ENCODE measurements at regions not wholly inside any gene's neighbourhood (a gene's known extent, or its start where the extent isn't known, plus 50 kb on each side); places are given as distances from the start of the nearest gene placed in this dataset.

GRCh38 chr13:57825066-57825465, 193.5 kb downstream of the PCDH17 start:
- Histone ChIP-seq H3K36me3 (ENCODE audit: control insufficient read depth in 4 of 4, insufficient read depth in 3 of 4, low read depth in 1 of 4, low read length in 3 of 4) (no peaks in the 10 kb centered on the region), H3K27me3 (ENCODE audit: control insufficient read depth in 4 of 4, insufficient read depth in 4 of 4, low read length in 3 of 4) (no peaks in the 10 kb centered on the region), H3K9ac (ENCODE audit: low read depth in 1 of 2, low read length in 2 of 2) (no peak overlapping the region), H3K4me1 (ENCODE audit: control insufficient read depth in 4 of 4, insufficient read depth in 4 of 4, low read length in 3 of 4) (no peaks in the 10 kb centered on the region), H3K9me3 (ENCODE audit: control insufficient read depth in 4 of 4, low read length in 3 of 4) (peaks cover 0 to 3% (median 0%) of the 10 kb centered on the region in 4 donors), H3K27ac (ENCODE audit: low read depth in 1 of 2, low read length in 2 of 2) (no peak overlapping the region), H3K4me3 (ENCODE audit: low read depth in 1 of 3, low read length in 3 of 3) (no peak overlapping the region)
- WGBS, result 92% methylated on average over 2 of the region's 2 CpGs
- DNase-seq (ENCODE audit: low spot score), result no peak
- TF ChIP-seq JUND (IDR thresholded peaks at IDR 0.05) (no peak), GABPA (IDR thresholded peaks at IDR 0.05 in 1 of 2, conservative IDR thresholded peaks at IDR 0.05 in 1 of 2) (no peak), FOXA2 (IDR thresholded peaks at IDR 0.05) (no peak), TAF1 (conservative IDR thresholded peaks at IDR 0.05) (no peak), NR2F2 (IDR thresholded peaks at IDR 0.05) (no peak), FOXA1 (IDR thresholded peaks at IDR 0.05) (no peak), ZBTB33 (IDR thresholded peaks at IDR 0.05) (no peak), EGR1 (IDR thresholded peaks at IDR 0.05; ENCODE audit: low read depth in 2 of 2) (no peak), SP1 (IDR thresholded peaks at IDR 0.05) (no peak), RXRA (IDR thresholded peaks at IDR 0.05) (no peak), ATF3 (IDR thresholded peaks at IDR 0.05) (no peak), YY1 (IDR thresholded peaks at IDR 0.05) (no peak), RAD21 (IDR thresholded peaks at IDR 0.05) (no peak), HNF4G (IDR thresholded peaks at IDR 0.05) (no peak), HNF4A (conservative IDR thresholded peaks at IDR 0.05) (no peak)
- TF ChIP-seq, protein P1, sequence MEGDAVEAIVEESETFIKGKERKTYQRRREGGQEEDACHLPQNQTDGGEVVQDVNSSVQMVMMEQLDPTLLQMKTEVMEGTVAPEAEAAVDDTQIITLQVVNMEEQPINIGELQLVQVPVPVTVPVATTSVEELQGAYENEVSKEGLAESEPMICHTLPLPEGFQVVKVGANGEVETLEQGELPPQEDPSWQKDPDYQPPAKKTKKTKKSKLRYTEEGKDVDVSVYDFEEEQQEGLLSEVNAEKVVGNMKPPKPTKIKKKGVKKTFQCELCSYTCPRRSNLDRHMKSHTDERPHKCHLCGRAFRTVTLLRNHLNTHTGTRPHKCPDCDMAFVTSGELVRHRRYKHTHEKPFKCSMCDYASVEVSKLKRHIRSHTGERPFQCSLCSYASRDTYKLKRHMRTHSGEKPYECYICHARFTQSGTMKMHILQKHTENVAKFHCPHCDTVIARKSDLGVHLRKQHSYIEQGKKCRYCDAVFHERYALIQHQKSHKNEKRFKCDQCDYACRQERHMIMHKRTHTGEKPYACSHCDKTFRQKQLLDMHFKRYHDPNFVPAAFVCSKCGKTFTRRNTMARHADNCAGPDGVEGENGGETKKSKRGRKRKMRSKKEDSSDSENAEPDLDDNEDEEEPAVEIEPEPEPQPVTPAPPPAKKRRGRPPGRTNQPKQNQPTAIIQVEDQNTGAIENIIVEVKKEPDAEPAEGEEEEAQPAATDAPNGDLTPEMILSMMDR (IDR thresholded peaks at IDR 0.05; ENCODE audit: low read depth, low read length, missing input control), result no peak
- TF ChIP-seq, protein P2, sequence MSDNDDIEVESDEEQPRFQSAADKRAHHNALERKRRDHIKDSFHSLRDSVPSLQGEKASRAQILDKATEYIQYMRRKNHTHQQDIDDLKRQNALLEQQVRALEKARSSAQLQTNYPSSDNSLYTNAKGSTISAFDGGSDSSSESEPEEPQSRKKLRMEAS (IDR thresholded peaks at IDR 0.05), result no peak
- TF ChIP-seq, protein P3, sequence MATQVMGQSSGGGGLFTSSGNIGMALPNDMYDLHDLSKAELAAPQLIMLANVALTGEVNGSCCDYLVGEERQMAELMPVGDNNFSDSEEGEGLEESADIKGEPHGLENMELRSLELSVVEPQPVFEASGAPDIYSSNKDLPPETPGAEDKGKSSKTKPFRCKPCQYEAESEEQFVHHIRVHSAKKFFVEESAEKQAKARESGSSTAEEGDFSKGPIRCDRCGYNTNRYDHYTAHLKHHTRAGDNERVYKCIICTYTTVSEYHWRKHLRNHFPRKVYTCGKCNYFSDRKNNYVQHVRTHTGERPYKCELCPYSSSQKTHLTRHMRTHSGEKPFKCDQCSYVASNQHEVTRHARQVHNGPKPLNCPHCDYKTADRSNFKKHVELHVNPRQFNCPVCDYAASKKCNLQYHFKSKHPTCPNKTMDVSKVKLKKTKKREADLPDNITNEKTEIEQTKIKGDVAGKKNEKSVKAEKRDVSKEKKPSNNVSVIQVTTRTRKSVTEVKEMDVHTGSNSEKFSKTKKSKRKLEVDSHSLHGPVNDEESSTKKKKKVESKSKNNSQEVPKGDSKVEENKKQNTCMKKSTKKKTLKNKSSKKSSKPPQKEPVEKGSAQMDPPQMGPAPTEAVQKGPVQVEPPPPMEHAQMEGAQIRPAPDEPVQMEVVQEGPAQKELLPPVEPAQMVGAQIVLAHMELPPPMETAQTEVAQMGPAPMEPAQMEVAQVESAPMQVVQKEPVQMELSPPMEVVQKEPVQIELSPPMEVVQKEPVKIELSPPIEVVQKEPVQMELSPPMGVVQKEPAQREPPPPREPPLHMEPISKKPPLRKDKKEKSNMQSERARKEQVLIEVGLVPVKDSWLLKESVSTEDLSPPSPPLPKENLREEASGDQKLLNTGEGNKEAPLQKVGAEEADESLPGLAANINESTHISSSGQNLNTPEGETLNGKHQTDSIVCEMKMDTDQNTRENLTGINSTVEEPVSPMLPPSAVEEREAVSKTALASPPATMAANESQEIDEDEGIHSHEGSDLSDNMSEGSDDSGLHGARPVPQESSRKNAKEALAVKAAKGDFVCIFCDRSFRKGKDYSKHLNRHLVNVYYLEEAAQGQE (IDR thresholded peaks at IDR 0.05), result no peak
